Sigmoid colon (tissue), 4 donors: ENCODE measurements at regions not wholly inside any gene's neighbourhood (a gene's known extent, or its start where the extent isn't known, plus 50 kb on each side); places are given as distances from the start of the nearest gene placed in this dataset.

Experiments
- POLR2A ChIP-seq, 2 donors: fragments of 450-650 bp; IDR thresholded peaks; one replicate each; pipeline ENCODE4 v1.6.1; 2016; ENCODE audit warnings: antibody characterized with exemption in 2 of 2, mild to moderate bottlenecking in 2 of 2, moderate library complexity in 2 of 2
- POLR2AphosphoS5 ChIP-seq, 4 donors: sonication (generic); formaldehyde crosslinking; IDR thresholded peaks; one replicate each; pipeline ENCODE4 v1.6.1; 2017; ENCODE audit warnings: antibody characterized with exemption in 4 of 4
- TF ChIP-seq, protein P1 (sequence below), 4 experiments: fragments of 450-650 bp in 3 of 4; fragments of 200-600 bp in 1 of 4; IDR thresholded peaks; one replicate each; pipeline ENCODE4 v1.5.1; 2016 to 2019; ENCODE audit warnings: antibody characterized with exemption in 4 of 4, mild to moderate bottlenecking in 3 of 4, moderate library complexity in 2 of 4

DNA sequence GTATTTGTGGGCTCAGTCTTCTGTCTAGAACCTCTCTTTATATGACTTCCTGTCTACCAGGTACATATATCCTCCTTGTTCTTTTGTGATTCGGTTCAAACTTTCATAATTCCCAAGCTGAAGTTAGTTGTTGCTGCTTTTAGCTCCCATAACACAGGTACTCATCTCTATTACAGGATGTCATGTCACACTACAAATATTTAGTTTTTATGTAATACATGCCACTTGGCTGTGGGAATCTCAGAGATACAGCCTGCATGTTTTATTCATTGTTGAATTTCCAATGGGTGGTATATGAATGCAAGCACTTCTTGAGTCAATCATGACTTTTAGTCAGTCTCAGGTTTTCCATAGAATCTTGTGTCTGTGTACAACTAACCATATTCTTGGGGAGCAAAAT is 122.7 kb downstream of the SINHCAF start:
- no peak for TF ChIP-seq POLR2AphosphoS5 (IDR thresholded peaks at IDR 0.05)
- no peak for TF ChIP-seq POLR2A (IDR thresholded peaks at IDR 0.05)
- TF ChIP-seq, protein P1, sequence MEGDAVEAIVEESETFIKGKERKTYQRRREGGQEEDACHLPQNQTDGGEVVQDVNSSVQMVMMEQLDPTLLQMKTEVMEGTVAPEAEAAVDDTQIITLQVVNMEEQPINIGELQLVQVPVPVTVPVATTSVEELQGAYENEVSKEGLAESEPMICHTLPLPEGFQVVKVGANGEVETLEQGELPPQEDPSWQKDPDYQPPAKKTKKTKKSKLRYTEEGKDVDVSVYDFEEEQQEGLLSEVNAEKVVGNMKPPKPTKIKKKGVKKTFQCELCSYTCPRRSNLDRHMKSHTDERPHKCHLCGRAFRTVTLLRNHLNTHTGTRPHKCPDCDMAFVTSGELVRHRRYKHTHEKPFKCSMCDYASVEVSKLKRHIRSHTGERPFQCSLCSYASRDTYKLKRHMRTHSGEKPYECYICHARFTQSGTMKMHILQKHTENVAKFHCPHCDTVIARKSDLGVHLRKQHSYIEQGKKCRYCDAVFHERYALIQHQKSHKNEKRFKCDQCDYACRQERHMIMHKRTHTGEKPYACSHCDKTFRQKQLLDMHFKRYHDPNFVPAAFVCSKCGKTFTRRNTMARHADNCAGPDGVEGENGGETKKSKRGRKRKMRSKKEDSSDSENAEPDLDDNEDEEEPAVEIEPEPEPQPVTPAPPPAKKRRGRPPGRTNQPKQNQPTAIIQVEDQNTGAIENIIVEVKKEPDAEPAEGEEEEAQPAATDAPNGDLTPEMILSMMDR (IDR thresholded peaks at IDR 0.05), result no peak
